H9 (cell line): ENCODE measurements at regions not wholly inside any gene's neighbourhood (a gene's known extent, or its start where the extent isn't known, plus 50 kb on each side); places are given as distances from the start of the nearest gene placed in this dataset.

Source experiments
- DNase-seq: peaks from one replicate; pipeline ENCODE4 v3.0.0-alpha.2; 2017
- H2AFZ ChIP-seq: one replicate; pipeline ENCODE4 v1.6.1; 2013; ENCODE audit warnings: mild to moderate bottlenecking, low read length, control low read depth, moderate library complexity
- H2AK5ac ChIP-seq: 2 replicates; pipeline ENCODE4 v1.6.1; 2013; ENCODE audit warnings: low read length, control low read depth, mixed read lengths; ENCODE audit not compliant: insufficient read length
- H2BK120ac ChIP-seq: one replicate; pipeline ENCODE4 v1.6.1; 2013; ENCODE audit warnings: low read depth, mild to moderate bottlenecking, low read length, control low read depth, inconsistent platforms; ENCODE audit not compliant: poor library complexity, severe bottlenecking
- H2BK12ac ChIP-seq: 2 replicates; pipeline ENCODE4 v1.6.1; 2013; ENCODE audit warnings: low read length, control low read depth, mixed read lengths, low read depth; ENCODE audit not compliant: insufficient read length
- H2BK15ac ChIP-seq: 2 replicates; pipeline ENCODE4 v1.6.1; 2013; ENCODE audit warnings: low read depth, low read length, control low read depth
- H2BK20ac ChIP-seq: one replicate; pipeline ENCODE4 v1.6.1; 2013; ENCODE audit warnings: low read depth, mild to moderate bottlenecking, low read length, control low read depth, inconsistent platforms; ENCODE audit not compliant: poor library complexity, severe bottlenecking
- H2BK5ac ChIP-seq: 2 replicates; pipeline ENCODE4 v1.6.1; 2013; ENCODE audit warnings: low read length, control low read depth, mixed read lengths; ENCODE audit not compliant: insufficient read length
- H3K14ac ChIP-seq: 2 replicates; pipeline ENCODE4 v1.6.1; 2013; ENCODE audit warnings: low read length, control low read depth; ENCODE audit not compliant: insufficient read depth
- H3K18ac ChIP-seq: 2 replicates; pipeline ENCODE4 v1.6.1; 2013; ENCODE audit warnings: low read depth, mild to moderate bottlenecking, mixed read lengths, low read length, control low read depth; ENCODE audit not compliant: insufficient read length
- H3K23ac ChIP-seq: 2 replicates; pipeline ENCODE4 v1.6.1; 2013; ENCODE audit warnings: low read length, control low read depth, mixed read lengths, low read depth; ENCODE audit not compliant: insufficient read length
- H3K23me2 ChIP-seq: 2 replicates; pipeline ENCODE4 v1.6.1; 2013; ENCODE audit warnings: low read depth, mild to moderate bottlenecking, mixed read lengths, low read length, control low read depth; ENCODE audit not compliant: insufficient read length, poor library complexity, severe bottlenecking
- H3K27ac ChIP-seq: 2 replicates; pipeline ENCODE4 v1.5.1; 2013; ENCODE audit warnings: low read length, control low read depth, mixed read lengths, low read depth; ENCODE audit not compliant: insufficient read length
- H3K27me3 ChIP-seq: 2 replicates; pipeline ENCODE4 v1.6.1; 2013; ENCODE audit warnings: low read length, control low read depth, inconsistent platforms; ENCODE audit not compliant: insufficient read depth
- H3K4ac ChIP-seq: 2 replicates; pipeline ENCODE4 v1.6.1; 2013; ENCODE audit warnings: low read depth, mild to moderate bottlenecking, control low read depth, inconsistent platforms, low read length, moderate library complexity
- H3K4me1 ChIP-seq: 2 replicates; pipeline ENCODE4 v1.6.1; 2013; ENCODE audit warnings: low read length, control low read depth, inconsistent platforms; ENCODE audit not compliant: insufficient read depth
- H3K4me2 ChIP-seq: 2 replicates; pipeline ENCODE4 v1.6.1; 2013; ENCODE audit warnings: low read length, control low read depth, mixed read lengths; ENCODE audit not compliant: insufficient read length, insufficient read depth
- H3K56ac ChIP-seq: 2 replicates; pipeline ENCODE4 v1.6.1; 2013; ENCODE audit warnings: low read depth, mild to moderate bottlenecking, mixed read lengths, low read length, control low read depth; ENCODE audit not compliant: insufficient read length
- H3K79me1 ChIP-seq: 2 replicates; pipeline ENCODE4 v1.6.1; 2013; ENCODE audit warnings: low read depth, mild to moderate bottlenecking, moderate library complexity, low read length, control low read depth, inconsistent platforms; ENCODE audit not compliant: insufficient read depth, poor library complexity, severe bottlenecking
- H3K79me2 ChIP-seq: 2 replicates; pipeline ENCODE4 v1.6.1; 2013; ENCODE audit warnings: low read length, control low read depth, inconsistent platforms; ENCODE audit not compliant: insufficient read depth
- H3K9ac ChIP-seq: 2 replicates; pipeline ENCODE4 v1.6.1; 2013; ENCODE audit warnings: low read length, control low read depth, mixed read lengths; ENCODE audit not compliant: insufficient read length; ENCODE audit errors: extremely low read depth
- H3K9me3 ChIP-seq: one replicate; pipeline ENCODE4 v1.6.1; 2013; ENCODE audit warnings: low read depth, low read length, inconsistent platforms; ENCODE audit not compliant: control insufficient read depth
- H3T11ph ChIP-seq: one replicate; pipeline ENCODE4 v1.6.1; 2013; ENCODE audit warnings: mild to moderate bottlenecking, low read length, control low read depth, inconsistent platforms
- H4K20me1 ChIP-seq: one replicate; pipeline ENCODE4 v1.6.1; 2013; ENCODE audit not compliant: control insufficient read depth, insufficient read length, insufficient read depth
- H4K5ac ChIP-seq: 2 replicates; pipeline ENCODE4 v1.6.1; 2013; ENCODE audit warnings: low read depth, mild to moderate bottlenecking, mixed read lengths, low read length, control low read depth; ENCODE audit not compliant: insufficient read length
- H4K8ac ChIP-seq: replicated peaks from 2 replicates; pipeline ENCODE4 v1.6.1; 2013; ENCODE audit warnings: low read length, control low read depth, mixed read lengths, low read depth; ENCODE audit not compliant: insufficient read length
- H4K91ac ChIP-seq: 2 replicates; pipeline ENCODE4 v1.6.1; 2013; ENCODE audit warnings: low read depth, mild to moderate bottlenecking, moderate library complexity, mixed read lengths, low read length, control low read depth; ENCODE audit not compliant: insufficient read length
- H3K27ac Mint-ChIP-seq, 3 experiments: 2 replicates in 2 of 3; 3 replicates in 1 of 3; pipeline ENCODE4 v1.8.0; 2020 to 2021; ENCODE audit warnings: mixed read lengths in 3 of 3, mild to moderate bottlenecking in 1 of 3, moderate library complexity in 1 of 3
- H3K27me3 Mint-ChIP-seq: 2 replicates; pipeline ENCODE4 v1.8.0; 2021; ENCODE audit warnings: low read depth, mild to moderate bottlenecking, moderate library complexity, mixed read lengths
- H3K36me3 Mint-ChIP-seq, 3 experiments: 2 replicates in 2 of 3; 3 replicates in 1 of 3; pipeline ENCODE4 v1.8.0; 2020 to 2021; ENCODE audit warnings: low read depth in 3 of 3, mixed read lengths in 3 of 3; ENCODE audit not compliant: insufficient read depth in 1 of 3
- H3K4me1 Mint-ChIP-seq, 2 experiments: 2 replicates each; pipeline ENCODE4 v1.8.0; 2020; ENCODE audit warnings: mixed read lengths in 2 of 2
- H3K4me3 Mint-ChIP-seq, 2 experiments: 2 replicates in 1 of 2; 3 replicates in 1 of 2; pipeline ENCODE4 v1.8.0; 2020 to 2021; ENCODE audit warnings: mild to moderate bottlenecking in 2 of 2, mixed read lengths in 2 of 2, moderate library complexity in 1 of 2
- H3K9me3 Mint-ChIP-seq, 2 experiments: 2 replicates in 1 of 2; 3 replicates in 1 of 2; pipeline ENCODE4 v1.8.0; 2020; ENCODE audit warnings: mild to moderate bottlenecking in 2 of 2, mixed read lengths in 2 of 2, moderate library complexity in 1 of 2
- CTCF ChIP-seq: fragments of 200-600 bp; sonication (generic); conservative IDR thresholded peaks from 3 replicates; pipeline ENCODE4 v1.8.0; 2021; ENCODE audit warnings: antibody characterized with exemption, mild to moderate bottlenecking

GRCh38 chr6:40770794-40771193, 183.6 kb upstream of the LRFN2 start:
- Histone ChIP-seq H3K27me3 (no peaks in the 10 kb centered on the region), H3K4me1 (0 out of 2 replicates have a peak, but pooled peaks cover 1% of the 10 kb centered on the region), H4K20me1 (no peaks in the 10 kb centered on the region), H3K4ac (no peak overlapping the region), H3K23me2 (no peaks in the 10 kb centered on the region), H2BK15ac (no peak overlapping the region), H3K9me3 (no peaks in the 10 kb centered on the region), H3K9ac (no peak overlapping the region), H3K79me1 (no peaks in the 10 kb centered on the region), H3K56ac (no peak overlapping the region), H2BK5ac (no peak overlapping the region), H2BK12ac (no peak overlapping the region), H2AK5ac (no peak overlapping the region), H3K14ac (no peak overlapping the region), H2BK120ac (no peak overlapping the region), H2AFZ (no peak overlapping the region), H4K91ac (no peak overlapping the region), H3K23ac (no peak overlapping the region), H3K79me2 (no peaks in the 10 kb centered on the region), H3K27ac (no peak overlapping the region), H2BK20ac (no peak overlapping the region), H4K8ac (no peak overlapping the region), H4K5ac (no peak overlapping the region), H3K4me2 (no peak overlapping the region), H3T11ph (no peak overlapping the region), H3K18ac (no peak overlapping the region)
- no peak for TF ChIP-seq CTCF
- H3K36me3 Mint-ChIP-seq: no peaks in the 10 kb centered on the region
- peaks cover 16% of the 10 kb centered on the region for H3K27me3 Mint-ChIP-seq
- H3K27ac Mint-ChIP-seq: no peak overlapping the region
- no peak overlapping the region for H3K4me3 Mint-ChIP-seq
- DNase-seq: no peak
- H3K4me1 Mint-ChIP-seq: no peaks in the 10 kb centered on the region
- H3K9me3 Mint-ChIP-seq: 0 out of 5 replicates have a peak, but pooled peaks cover 0 to 2% of the 10 kb centered on the region in 2 experiments
